ENCODE measurements at regions not wholly inside any gene's neighbourhood (a gene's known extent, or its start where the extent isn't known, plus 50 kb on each side); places are given as distances from the start of the nearest gene placed in this dataset.

GRCh38 chr3:144548346-144548745 lies 576.7 kb downstream of the DIPK2A start:
- DNase-seq (ENCODE audit: low spot score), result no peak
- Histone ChIP-seq H3K27me3 (ENCODE audit: control insufficient read depth in 4 of 4, insufficient read depth in 4 of 4, low read length in 3 of 4) (no peaks in the 10 kb centered on the region), H3K9me3 (ENCODE audit: control insufficient read depth in 4 of 4, low read length in 3 of 4) (no peaks in the 10 kb centered on the region), H3K4me1 (ENCODE audit: control insufficient read depth in 4 of 4, insufficient read depth in 4 of 4, low read length in 3 of 4) (no peaks in the 10 kb centered on the region), H3K9ac (ENCODE audit: low read depth in 1 of 2, low read length in 2 of 2) (no peak overlapping the region), H3K4me3 (ENCODE audit: low read depth in 1 of 3, low read length in 3 of 3) (no peak overlapping the region), H3K27ac (ENCODE audit: low read depth in 1 of 2, low read length in 2 of 2) (no peak overlapping the region), H3K36me3 (ENCODE audit: control insufficient read depth in 4 of 4, insufficient read depth in 3 of 4, low read depth in 1 of 4, low read length in 3 of 4) (no peaks in the 10 kb centered on the region)
- no peak for TF ChIP-seq RXRA (IDR thresholded peaks at IDR 0.05)
- no peak for TF ChIP-seq MAX (IDR thresholded peaks at IDR 0.05)
- TF ChIP-seq NR2F2 (IDR thresholded peaks at IDR 0.05), result no peak
- TF ChIP-seq GABPA (IDR thresholded peaks at IDR 0.05 in 1 of 2, conservative IDR thresholded peaks at IDR 0.05 in 1 of 2), result no peak
- no peak for TF ChIP-seq YY1 (IDR thresholded peaks at IDR 0.05)
- TF ChIP-seq ZBTB33 (IDR thresholded peaks at IDR 0.05), result no peak
- TF ChIP-seq JUND (IDR thresholded peaks at IDR 0.05), result no peak
- TF ChIP-seq ATF3 (IDR thresholded peaks at IDR 0.05), result no peak
- 79% methylated on average over 4 of the region's 4 CpGs for WGBS

DNA sequence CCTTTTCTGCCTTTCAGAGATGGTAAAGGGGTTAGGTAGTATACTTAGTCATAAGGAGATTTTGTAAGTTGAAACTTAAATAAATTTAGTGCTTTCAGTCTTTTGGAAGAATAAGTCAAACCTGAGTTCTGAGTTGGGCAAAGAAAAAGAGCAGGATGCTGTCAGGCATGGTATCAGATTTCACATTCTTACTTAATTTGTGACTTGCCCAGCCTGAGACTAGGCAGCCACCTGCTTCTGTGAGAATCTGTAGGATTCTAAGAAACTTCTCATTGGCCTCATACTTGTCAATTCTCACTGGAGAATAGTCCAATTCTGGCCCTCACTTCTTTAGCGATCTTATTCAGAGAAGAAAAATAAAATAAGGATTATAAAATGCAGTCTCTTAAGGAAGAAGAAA lies 577.5 kb downstream of the DIPK2A start:
- Histone ChIP-seq H3K4me3 (ENCODE audit: low read depth in 1 of 3, low read length in 3 of 3) (no peak overlapping the region), H3K27ac (ENCODE audit: low read depth in 1 of 2, low read length in 2 of 2) (no peak overlapping the region), H3K4me1 (ENCODE audit: control insufficient read depth in 4 of 4, insufficient read depth in 4 of 4, low read length in 3 of 4) (no peaks in the 10 kb centered on the region), H3K9me3 (ENCODE audit: control insufficient read depth in 4 of 4, low read length in 3 of 4) (no peaks in the 10 kb centered on the region), H3K9ac (ENCODE audit: low read depth in 1 of 2, low read length in 2 of 2) (no peak overlapping the region), H3K27me3 (ENCODE audit: control insufficient read depth in 4 of 4, insufficient read depth in 4 of 4, low read length in 3 of 4) (no peaks in the 10 kb centered on the region), H3K36me3 (ENCODE audit: control insufficient read depth in 4 of 4, insufficient read depth in 3 of 4, low read depth in 1 of 4, low read length in 3 of 4) (no peaks in the 10 kb centered on the region)
- no peak for DNase-seq (ENCODE audit: low spot score)
- TF ChIP-seq FOXA2 (IDR thresholded peaks at IDR 0.05) (no peak), JUND (IDR thresholded peaks at IDR 0.05) (no peak), YY1 (IDR thresholded peaks at IDR 0.05) (no peak), HNF4A (conservative IDR thresholded peaks at IDR 0.05) (no peak), ATF3 (IDR thresholded peaks at IDR 0.05) (no peak), NR2F2 (IDR thresholded peaks at IDR 0.05) (no peak), GABPA (IDR thresholded peaks at IDR 0.05 in 1 of 2, conservative IDR thresholded peaks at IDR 0.05 in 1 of 2) (no peak), RAD21 (IDR thresholded peaks at IDR 0.05) (no peak), SP1 (IDR thresholded peaks at IDR 0.05) (no peak), RXRA (IDR thresholded peaks at IDR 0.05) (no peak)
- TF ChIP-seq, protein P1, sequence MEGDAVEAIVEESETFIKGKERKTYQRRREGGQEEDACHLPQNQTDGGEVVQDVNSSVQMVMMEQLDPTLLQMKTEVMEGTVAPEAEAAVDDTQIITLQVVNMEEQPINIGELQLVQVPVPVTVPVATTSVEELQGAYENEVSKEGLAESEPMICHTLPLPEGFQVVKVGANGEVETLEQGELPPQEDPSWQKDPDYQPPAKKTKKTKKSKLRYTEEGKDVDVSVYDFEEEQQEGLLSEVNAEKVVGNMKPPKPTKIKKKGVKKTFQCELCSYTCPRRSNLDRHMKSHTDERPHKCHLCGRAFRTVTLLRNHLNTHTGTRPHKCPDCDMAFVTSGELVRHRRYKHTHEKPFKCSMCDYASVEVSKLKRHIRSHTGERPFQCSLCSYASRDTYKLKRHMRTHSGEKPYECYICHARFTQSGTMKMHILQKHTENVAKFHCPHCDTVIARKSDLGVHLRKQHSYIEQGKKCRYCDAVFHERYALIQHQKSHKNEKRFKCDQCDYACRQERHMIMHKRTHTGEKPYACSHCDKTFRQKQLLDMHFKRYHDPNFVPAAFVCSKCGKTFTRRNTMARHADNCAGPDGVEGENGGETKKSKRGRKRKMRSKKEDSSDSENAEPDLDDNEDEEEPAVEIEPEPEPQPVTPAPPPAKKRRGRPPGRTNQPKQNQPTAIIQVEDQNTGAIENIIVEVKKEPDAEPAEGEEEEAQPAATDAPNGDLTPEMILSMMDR (IDR thresholded peaks at IDR 0.05; ENCODE audit: low read depth, low read length, missing input control), result no peak
- WGBS, result 68% methylated on average over 1 of the region's 1 CpG
